ENCODE measurements at regions not wholly inside any gene's neighbourhood (a gene's known extent, or its start where the extent isn't known, plus 50 kb on each side); places are given as distances from the start of the nearest gene placed in this dataset.

- no peak for ATAC-seq
- no peak for DNase-seq (ENCODE audit: low spot score)
- intact Hi-C loops (cut with DNase I) = no loop called here
Observed at GRCh38 chr7:124379296-124379695, 346.4 kb upstream of the TMEM229A start.

GRCh38 chr7:124376111-124376510 lies 343.2 kb upstream of the TMEM229A start:
- intact Hi-C loops (cut with DNase I) = no loop called here
- DNase-seq (ENCODE audit: low spot score) (no peak), ATAC-seq (no peak)

- no peak for DNase-seq (ENCODE audit: low spot score)
- intact Hi-C loops (cut with DNase I) = no loop called here
- ATAC-seq = no peak
Observed at GRCh38 chr7:124375391-124375790, 342.5 kb upstream of the TMEM229A start.

DNA sequence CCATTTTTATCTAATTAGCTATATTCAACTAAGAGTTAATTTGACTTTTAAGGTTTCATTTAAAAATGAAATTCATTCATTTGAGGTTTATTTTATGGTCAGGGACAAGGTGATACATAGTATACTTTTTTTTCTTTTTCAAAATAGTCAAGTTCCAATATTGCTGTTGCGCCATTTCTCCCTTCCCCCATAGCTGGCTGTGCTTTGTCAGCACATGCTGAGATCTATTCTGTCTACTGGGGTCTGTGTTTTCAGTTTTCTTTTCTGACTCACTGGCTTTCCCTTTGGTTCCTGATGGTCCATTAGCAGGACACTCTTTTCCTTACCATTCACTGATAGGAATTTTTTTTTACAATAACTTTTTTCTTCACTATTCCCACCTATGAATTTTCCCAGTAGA lies 336.4 kb upstream of the TMEM229A start:
- DNase-seq (ENCODE audit: low spot score) (no peak), ATAC-seq (no peak)
- intact Hi-C loops (cut with DNase I) = no loop called here

DNA sequence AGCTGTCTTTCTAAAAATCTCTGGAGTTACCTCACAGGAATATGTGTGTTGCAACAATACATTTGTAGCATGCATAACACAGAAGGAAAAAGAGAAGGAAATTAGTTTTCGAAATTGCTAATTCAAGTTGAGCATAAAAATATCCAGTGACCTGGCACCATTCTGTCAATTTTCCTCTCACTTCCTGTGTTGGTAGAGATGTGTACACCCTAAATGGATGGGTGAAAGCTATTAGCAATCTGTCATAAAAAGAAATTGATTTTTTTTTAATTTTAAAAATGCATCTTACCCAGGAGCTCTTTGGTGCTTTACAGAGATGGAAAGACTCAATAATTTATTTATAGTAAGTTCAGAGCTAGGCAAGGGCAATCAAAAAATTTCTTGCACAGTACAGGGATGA lies 333.3 kb upstream of the TMEM229A start:
- intact Hi-C loops (cut with DNase I) = no loop called here
- DNase-seq (ENCODE audit: low spot score) = no peak
- ATAC-seq = no peak

- intact Hi-C loops (cut with DNase I) = no loop called here
- DNase-seq (ENCODE audit: low spot score) (no peak), ATAC-seq (no peak)
Observed at GRCh38 chr7:124364283-124364682, 331.4 kb upstream of the TMEM229A start.

DNA sequence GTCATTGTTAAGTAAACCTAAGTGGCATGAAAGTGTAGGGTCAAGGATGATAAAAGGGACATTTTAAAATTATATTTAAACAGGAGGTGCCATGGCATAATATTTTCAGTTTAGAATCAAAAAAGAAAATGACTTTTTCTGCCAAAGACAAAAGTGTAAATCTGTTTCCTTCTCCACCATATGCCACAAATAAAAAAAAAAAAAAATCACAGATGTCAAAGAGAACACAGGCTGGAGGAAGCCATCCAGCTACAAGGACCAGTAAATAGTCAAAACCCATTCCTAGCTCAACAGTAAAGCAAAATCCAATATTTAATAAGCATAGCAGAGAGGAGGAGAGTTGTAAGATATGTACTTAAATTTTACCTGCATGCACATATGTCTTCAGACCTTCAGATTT lies 321.3 kb upstream of the TMEM229A start:
- ATAC-seq (no peak), DNase-seq (ENCODE audit: low spot score) (no peak)
- intact Hi-C loops (cut with DNase I) = no loop called here

DNA sequence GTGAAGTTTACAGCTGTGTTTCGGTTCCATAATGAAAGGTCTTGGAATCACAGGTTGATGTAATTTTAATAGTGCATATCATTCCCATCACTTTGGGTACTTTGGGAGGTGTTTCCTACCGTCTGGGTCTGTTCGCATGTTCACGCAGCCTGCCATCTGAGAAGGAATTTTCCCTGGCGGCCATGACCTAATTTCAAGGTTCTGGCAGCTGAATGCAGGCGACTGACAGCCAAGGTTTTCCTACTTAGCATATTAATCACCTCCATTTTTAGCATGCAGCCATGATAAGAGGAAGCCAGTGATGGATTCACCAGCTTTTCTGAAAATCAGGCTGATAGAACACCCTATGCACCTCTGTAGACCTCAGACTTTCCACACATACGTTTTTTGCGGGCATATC lies 319.1 kb upstream of the TMEM229A start:
- ATAC-seq = no peak
- intact Hi-C loops (cut with DNase I) = no loop called here
- no peak for DNase-seq (ENCODE audit: low spot score)

DNA sequence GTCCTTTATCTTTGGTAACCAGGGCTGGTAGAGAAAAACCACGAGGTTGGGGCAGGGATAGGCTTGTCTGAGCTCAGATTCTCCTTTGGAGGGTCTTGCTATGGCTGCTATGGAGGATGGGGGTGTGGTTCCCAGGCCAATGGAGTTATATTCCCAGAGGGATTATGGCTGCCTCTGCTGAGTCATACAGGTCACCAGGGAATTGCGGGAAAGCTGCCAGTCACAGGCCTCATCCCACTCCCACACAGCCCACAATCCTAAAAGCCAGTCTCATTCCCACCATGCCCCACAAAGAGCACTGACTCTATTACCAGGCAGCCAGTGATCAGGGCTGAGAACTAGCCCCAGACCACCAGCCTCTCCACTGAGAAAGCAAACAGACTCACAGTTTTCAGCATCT lies 316.6 kb upstream of the TMEM229A start:
- DNase-seq (ENCODE audit: low spot score) (no peak), ATAC-seq (no peak)
- intact Hi-C loops (cut with DNase I) = no loop called here

GRCh38 chr7:124338861-124339260 lies 306.0 kb upstream of the TMEM229A start:
- DNase-seq (ENCODE audit: low spot score) (no peak), ATAC-seq (no peak)
- intact Hi-C loops (cut with DNase I) = no loop called here

GRCh38 chr7:124330731-124331407 lies 298.0 kb upstream of the TMEM229A start:
- no peak for ATAC-seq
- DNase-seq (ENCODE audit: low spot score) = no peak
- intact Hi-C loops (cut with DNase I) = no loop called here

- no peak for ATAC-seq
Observed at GRCh38 chr7:124328774-124329173, 295.9 kb upstream of the TMEM229A start.

GRCh38 chr7:124324262-124324661 lies 291.4 kb upstream of the TMEM229A start:
- ATAC-seq (no peak), DNase-seq (ENCODE audit: low spot score) (no peak)
- intact Hi-C loops (cut with DNase I) = no loop called here

More at GRCh38 chr7:124328774-124329173, 295.9 kb upstream of the TMEM229A start:
- DNase-seq (ENCODE audit: low spot score) = no peak
- intact Hi-C loops (cut with DNase I) = no loop called here

DNA sequence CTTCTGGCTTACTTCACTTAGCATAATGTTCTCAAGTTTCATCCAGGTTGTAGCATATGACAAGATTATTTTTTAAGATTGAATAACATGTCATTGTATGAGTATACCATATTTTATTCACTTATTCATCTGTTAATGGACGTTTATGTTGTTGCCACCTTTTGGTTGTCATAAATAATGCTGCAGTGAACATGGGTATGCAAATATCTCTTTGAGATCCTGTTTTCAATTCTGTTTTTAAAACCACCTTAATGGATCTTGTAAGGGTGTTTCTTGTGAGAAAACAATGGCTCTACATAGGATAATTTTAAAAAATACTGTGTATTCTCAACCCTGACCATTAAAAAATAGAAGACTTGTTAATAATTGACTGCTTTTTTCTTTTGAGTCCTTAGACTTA lies 290.7 kb upstream of the TMEM229A start:
- ATAC-seq = no peak
- intact Hi-C loops (cut with DNase I) = no loop called here

GRCh38 chr7:124322561-124322960 lies 289.7 kb upstream of the TMEM229A start:
- no peak for ATAC-seq
- intact Hi-C loops (cut with DNase I) = no loop called here
- no peak for DNase-seq (ENCODE audit: low spot score)

More for the DNA sequence above, 290.7 kb upstream of the TMEM229A start:
- DNase-seq (ENCODE audit: low spot score) = no peak

GRCh38 chr7:124318721-124319450 lies 286.0 kb upstream of the TMEM229A start:
- DNase-seq (ENCODE audit: low spot score) = no peak
- intact Hi-C loops (cut with DNase I) = no loop called here
- no peak for ATAC-seq

- no peak for ATAC-seq
- intact Hi-C loops (cut with DNase I) = no loop called here
Observed at GRCh38 chr7:124310934-124311390, 278.1 kb upstream of the TMEM229A start.

GRCh38 chr7:124308384-124308783 lies 275.5 kb upstream of the TMEM229A start:
- no peak for DNase-seq (ENCODE audit: low spot score)
- no peak for ATAC-seq
- intact Hi-C loops (cut with DNase I) = no loop called here

More at GRCh38 chr7:124310934-124311390, 278.1 kb upstream of the TMEM229A start:
- no peak for DNase-seq (ENCODE audit: low spot score)

DNA sequence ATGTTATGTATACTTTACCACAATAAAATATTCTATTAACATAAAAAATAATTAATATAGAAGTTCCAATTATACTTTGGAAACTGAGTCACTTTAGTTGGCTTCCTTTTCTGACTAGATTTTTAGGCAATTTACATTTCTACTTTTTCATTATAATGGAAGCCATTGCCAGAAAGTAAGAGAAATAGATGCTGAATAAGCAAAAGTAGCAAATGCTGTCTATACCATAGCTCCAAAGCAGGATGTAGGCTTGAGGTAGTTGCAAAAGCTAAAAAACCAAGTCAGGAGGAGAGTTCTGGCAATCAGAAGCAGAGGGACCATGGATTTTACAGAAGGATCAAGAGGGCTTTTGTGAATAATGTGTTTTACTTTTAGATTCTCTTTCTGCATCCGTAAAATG lies 262.4 kb upstream of the TMEM229A start:
- ATAC-seq (no peak), DNase-seq (ENCODE audit: low spot score) (no peak)
- intact Hi-C loops (cut with DNase I) = no loop called here

DNA sequence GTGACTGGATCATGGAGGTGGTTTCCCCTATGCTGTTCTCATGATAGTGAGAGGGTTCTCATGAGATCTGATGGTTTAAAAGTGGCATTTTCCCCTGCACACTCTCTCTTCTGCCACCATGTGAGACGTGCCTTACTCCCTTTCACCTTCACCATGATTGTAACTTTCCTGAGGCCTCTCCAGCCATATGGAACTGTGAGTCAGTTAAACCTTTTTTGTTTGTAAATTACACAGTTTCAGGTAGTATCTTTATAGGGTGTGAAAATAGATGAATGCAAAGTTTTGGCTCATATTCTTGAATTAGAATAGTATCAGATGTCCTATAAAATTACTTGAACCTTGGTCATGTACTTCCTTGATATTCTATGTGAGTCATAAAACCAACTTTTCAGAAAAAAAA lies 252.1 kb upstream of the TMEM229A start:
- DNase-seq (ENCODE audit: low spot score) (no peak), ATAC-seq (no peak)
- intact Hi-C loops (cut with DNase I) = no loop called here

All from sciatic nerve (tissue), 2 donors.